Neural cell (in vitro differentiated cells): ENCODE measurements at regions not wholly inside any gene's neighbourhood (a gene's known extent, or its start where the extent isn't known, plus 50 kb on each side); places are given as distances from the start of the nearest gene placed in this dataset.

Experiments used
- CTCF ChIP-seq: fragments of 450-650 bp; IDR thresholded peaks from 2 replicates; pipeline ENCODE4 v1.5.1; 2014; ENCODE audit warnings: antibody characterized with exemption, mild to moderate bottlenecking, moderate library complexity; ENCODE audit not compliant: poor library complexity, severe bottlenecking
- EP300 ChIP-seq: fragments of 450-650 bp; conservative IDR thresholded peaks from 2 replicates; pipeline ENCODE4 v1.6.1; 2014; ENCODE audit warnings: antibody characterized with exemption, mild to moderate bottlenecking, moderate library complexity; ENCODE audit not compliant: poor library complexity, severe bottlenecking
- EZH2 ChIP-seq: fragments of 200-600, 300-800 bp; shearing (Covaris generic), sonication (generic); IDR thresholded peaks from 2 replicates; pipeline ENCODE4 v1.6.1; 2014; ENCODE audit warnings: antibody characterized with exemption, low read length, borderline replicate concordance, mild to moderate bottlenecking; ENCODE audit not compliant: insufficient read depth, poor library complexity, severe bottlenecking
- MXI1 ChIP-seq: fragments of 450-650 bp; conservative IDR thresholded peaks from 2 replicates; pipeline ENCODE4 v1.6.1; 2014; ENCODE audit warnings: antibody characterized with exemption, mild to moderate bottlenecking; ENCODE audit not compliant: poor library complexity, severe bottlenecking
- POLR2AphosphoS5 ChIP-seq: IDR thresholded peaks from 2 replicates; pipeline ENCODE4 v1.6.1; 2012
- RAD21 ChIP-seq: fragments of 450-650 bp; conservative IDR thresholded peaks from 2 replicates; pipeline ENCODE4 v1.6.1; 2014; ENCODE audit warnings: antibody characterized with exemption, mild to moderate bottlenecking, moderate library complexity
- TAF1 ChIP-seq: IDR thresholded peaks from 2 replicates; pipeline ENCODE4 v1.6.1; 2012; ENCODE audit warnings: low read depth
- TF ChIP-seq, protein P1 (sequence below): IDR thresholded peaks from 2 replicates; pipeline ENCODE4 v1.6.1; 2012; ENCODE audit warnings: borderline replicate concordance

DNA sequence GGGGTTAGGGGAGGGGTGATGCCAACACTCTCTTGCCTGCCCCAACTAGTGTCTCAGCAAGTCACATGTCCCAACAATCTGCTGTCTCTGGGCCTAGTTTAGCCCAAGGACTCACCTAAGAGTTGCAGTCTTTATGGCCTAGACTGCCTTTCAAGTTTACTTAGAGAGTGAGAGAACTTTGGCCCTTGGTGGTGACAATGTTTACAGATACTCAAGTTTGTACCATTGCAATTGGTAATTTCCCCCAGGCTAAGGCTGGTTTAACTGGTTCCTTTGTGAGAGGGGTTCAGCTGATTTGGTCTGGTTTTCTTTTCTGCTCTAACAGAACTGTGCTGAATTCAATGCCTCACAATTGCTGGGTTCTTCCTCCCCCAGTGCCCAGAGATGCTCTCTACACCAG lies 1279.9 kb upstream of the EYS start:
- TF ChIP-seq, protein P1, sequence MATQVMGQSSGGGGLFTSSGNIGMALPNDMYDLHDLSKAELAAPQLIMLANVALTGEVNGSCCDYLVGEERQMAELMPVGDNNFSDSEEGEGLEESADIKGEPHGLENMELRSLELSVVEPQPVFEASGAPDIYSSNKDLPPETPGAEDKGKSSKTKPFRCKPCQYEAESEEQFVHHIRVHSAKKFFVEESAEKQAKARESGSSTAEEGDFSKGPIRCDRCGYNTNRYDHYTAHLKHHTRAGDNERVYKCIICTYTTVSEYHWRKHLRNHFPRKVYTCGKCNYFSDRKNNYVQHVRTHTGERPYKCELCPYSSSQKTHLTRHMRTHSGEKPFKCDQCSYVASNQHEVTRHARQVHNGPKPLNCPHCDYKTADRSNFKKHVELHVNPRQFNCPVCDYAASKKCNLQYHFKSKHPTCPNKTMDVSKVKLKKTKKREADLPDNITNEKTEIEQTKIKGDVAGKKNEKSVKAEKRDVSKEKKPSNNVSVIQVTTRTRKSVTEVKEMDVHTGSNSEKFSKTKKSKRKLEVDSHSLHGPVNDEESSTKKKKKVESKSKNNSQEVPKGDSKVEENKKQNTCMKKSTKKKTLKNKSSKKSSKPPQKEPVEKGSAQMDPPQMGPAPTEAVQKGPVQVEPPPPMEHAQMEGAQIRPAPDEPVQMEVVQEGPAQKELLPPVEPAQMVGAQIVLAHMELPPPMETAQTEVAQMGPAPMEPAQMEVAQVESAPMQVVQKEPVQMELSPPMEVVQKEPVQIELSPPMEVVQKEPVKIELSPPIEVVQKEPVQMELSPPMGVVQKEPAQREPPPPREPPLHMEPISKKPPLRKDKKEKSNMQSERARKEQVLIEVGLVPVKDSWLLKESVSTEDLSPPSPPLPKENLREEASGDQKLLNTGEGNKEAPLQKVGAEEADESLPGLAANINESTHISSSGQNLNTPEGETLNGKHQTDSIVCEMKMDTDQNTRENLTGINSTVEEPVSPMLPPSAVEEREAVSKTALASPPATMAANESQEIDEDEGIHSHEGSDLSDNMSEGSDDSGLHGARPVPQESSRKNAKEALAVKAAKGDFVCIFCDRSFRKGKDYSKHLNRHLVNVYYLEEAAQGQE, result no peak
- TF ChIP-seq CTCF (no peak), EZH2 (no peak), EP300 (no peak), POLR2AphosphoS5 (no peak), TAF1 (no peak), RAD21 (no peak), MXI1 (no peak)
